Ovary (tissue), 3 donors: ENCODE measurements at regions not wholly inside any gene's neighbourhood (a gene's known extent, or its start where the extent isn't known, plus 50 kb on each side); places are given as distances from the start of the nearest gene placed in this dataset.

Experiments
- CTCF ChIP-seq, 3 donors: fragments of 450-650 bp in 2 of 3; fragments of 200-600 bp in 1 of 3; IDR thresholded peaks; one replicate each; pipeline versions ENCODE4 v1.5.1 to v1.8.0; 2016 to 2022; ENCODE audit warnings: antibody characterized with exemption in 3 of 3, mild to moderate bottlenecking in 1 of 3
- POLR2A ChIP-seq: fragments of 450-650 bp; IDR thresholded peaks from one replicate; pipeline ENCODE4 v1.6.1; 2017; ENCODE audit warnings: antibody characterized with exemption, mild to moderate bottlenecking, moderate library complexity
- donor health status: DM: no; HTN: no; CAD: no.

GRCh38 chr2:176976736-176977685 is 235.6 kb upstream of the HNRNPA3 start:
- TF ChIP-seq CTCF (IDR thresholded peaks at IDR 0.05) = no peak
- no peak for TF ChIP-seq POLR2A
